GM18498 (cell line): ENCODE measurements at regions not wholly inside any gene's neighbourhood (a gene's known extent, or its start where the extent isn't known, plus 50 kb on each side); places are given as distances from the start of the nearest gene placed in this dataset.
"Not testable (repeated sequence)": the region's sequence is repeated elsewhere in the genome, so short reads cannot be mapped to it uniquely, and the experiment has no call there.

ENCODE experiments used
- ATAC-seq: cut with Tn5 transposase; IDR thresholded peaks from one replicate; pipeline ENCODE4 v1.9.1; 2021; ENCODE audit warnings: mild to moderate bottlenecking, moderate library complexity; ENCODE audit not compliant: unreplicated experiment

DNA sequence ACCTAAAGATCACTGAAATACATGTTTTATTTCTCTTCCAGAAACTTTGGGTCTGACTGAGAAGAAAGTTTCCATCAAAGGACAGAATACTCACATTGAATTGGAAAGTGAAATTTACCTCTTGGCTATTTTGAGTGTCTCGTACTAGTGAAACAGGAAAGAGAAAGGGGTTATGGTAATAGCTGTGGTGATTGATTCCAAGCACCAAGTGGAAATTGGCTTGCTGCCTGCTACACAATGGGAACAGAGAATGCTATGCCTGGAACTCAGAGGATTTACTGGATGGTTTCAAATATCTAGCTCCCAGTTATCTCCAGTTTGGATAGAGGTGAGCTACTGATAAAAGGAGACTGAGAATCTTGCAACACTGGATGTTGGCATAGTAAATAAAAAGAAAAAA, 492.8 kb upstream of the FSIP2 start:
- no peak for ATAC-seq

DNA sequence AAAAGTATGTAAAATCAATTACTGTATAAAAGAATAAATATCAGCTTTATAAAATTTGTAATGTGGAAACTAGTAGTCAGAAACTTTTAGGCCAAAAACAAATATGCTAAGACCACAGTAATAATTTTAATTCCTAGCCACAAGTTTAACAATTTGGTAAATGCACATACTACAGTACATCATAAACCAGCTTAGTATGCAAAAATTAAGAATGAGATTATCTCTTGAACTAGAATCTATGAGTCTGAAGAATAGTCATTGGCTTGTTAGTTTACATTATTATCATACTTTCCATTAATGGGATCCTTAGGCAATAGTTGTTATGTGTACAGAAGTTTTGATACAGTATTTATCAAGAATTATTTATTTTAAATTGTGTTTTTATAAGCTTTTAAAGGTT, 491.9 kb upstream of the FSIP2 start:
- no peak for ATAC-seq

DNA sequence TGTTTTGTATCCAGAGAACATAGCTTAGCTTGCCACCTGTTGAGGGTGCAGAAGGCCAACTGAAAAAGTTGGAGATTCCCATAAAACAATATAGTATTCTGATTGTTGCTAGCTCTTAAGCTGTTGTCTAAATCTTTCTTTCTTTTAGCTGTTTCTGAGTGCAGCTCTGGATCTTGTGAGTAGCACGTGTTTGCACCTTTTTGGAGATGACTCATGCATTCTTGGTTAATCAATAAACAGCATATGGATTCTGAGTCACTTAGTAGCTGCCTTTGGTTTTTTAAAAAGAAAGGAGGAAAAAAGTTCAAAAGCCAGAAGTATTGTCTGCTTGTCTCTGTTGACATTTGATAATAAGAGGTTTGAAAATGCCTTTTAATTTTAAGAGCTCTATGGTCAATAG, 483.0 kb upstream of the FSIP2 start:
- ATAC-seq = peak; percentile 54

DNA sequence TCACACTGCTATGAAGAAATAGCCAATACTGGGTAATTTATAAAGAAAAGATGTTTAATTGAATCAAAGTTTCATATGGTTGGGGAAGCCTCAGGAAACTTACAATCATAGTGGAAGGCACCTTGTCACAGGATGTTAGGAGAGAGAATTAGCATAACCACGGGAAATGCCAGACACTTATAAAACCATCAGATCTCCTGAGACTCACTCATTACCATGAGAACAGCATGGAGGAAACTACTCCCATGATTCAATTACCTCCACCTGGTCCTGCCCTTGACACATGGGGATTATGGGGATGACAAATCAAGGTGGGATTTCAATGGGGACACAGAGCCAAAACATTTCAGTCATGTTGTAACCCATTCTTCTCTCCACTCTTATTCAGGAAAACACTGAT, 472.9 kb upstream of the FSIP2 start:
- ATAC-seq = no peak

DNA sequence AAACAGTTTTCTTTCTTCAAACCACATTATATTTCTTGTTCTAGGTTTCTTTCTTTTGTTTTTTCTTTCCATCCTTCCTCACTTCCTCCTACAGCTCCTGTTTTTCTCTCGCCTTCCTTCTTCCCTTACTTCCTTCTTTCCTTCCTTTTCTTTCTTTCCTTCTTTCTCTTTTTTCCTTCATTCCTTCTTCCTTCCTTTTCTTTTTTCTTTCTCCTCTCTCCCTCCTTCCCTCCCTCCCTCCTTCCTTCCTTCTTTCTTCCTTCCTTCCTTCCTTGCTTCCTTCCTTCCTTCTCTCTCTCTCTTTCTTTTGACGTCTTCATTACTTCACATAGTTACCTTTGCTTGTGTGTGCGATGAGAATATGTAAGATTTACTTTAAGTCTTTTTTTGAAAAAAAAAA, 470.0 kb upstream of the FSIP2 start:
- ATAC-seq = no peak

DNA sequence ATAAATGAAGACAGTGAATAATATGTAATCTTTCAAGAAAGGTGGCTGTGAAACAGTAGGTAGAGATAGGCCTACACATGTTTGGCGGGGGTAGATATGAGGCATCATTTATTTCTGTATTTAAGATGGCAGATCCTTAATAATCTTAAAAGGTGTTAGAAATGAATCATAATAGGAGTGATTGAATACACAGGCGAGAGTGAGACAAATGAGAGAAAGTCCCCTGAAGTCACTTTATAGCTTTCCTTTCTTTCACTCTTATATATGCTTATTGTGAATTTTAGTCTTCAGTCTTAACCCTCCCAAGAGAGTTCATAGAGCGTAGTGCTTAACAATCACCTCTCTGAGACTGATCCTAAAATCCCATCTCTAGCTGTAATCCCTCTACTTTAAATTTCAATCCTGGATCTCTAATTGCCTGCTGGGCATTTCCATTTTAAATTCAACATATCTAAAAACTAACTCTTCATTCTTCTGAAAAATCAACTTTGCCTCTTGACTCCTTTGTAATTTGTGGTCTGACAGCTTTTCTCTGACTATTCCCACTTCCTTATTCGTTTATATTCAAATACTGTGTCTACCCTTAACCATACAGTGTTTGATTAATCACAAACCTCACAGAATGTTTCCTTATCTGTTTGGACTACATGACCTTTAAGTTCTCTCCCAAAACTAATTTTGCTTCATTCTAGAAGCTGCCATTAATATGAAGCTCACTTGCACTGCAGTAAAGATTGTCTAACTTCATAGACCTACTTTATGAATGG, 463.7 kb upstream of the FSIP2 start:
- no peak for ATAC-seq

DNA sequence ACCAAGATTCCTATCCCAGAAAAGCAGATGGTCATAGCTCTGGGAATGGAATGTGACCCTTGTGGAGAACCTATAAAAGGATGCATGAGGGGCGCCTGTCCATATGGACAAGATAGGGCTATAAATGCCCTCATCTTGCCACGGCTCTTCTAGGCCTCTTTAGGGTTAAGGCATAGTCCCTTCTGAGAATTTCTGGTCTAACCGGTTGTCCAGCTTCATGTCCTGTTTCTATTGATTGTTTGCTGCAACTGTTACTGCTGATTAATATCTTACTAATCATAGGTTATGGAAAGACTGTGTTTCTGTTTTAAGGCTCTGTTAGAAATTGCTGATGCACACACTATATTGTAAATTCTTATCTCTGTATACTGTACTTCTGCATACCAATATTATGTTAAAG, 462.6 kb upstream of the FSIP2 start:
- not testable (repeated sequence) for ATAC-seq

DNA sequence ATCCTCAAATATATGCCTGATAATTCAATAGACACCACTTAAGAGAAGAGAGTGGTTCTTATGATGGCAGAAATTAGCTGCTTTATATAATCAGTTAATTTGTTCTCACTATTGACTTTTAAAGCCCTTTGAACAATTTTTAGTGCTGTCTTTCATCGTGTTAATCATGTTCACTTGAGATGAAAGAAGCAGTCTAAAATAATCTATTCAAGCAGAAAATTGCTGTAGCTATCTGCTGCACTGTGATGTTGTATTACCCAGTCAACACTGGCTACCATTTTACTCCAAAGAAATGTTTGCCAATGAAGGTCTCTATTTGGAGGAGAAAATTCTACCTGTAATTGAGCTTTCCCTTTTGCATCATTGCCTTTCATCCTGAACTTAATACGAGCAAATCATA, 459.8 kb upstream of the FSIP2 start:
- ATAC-seq = no peak

DNA sequence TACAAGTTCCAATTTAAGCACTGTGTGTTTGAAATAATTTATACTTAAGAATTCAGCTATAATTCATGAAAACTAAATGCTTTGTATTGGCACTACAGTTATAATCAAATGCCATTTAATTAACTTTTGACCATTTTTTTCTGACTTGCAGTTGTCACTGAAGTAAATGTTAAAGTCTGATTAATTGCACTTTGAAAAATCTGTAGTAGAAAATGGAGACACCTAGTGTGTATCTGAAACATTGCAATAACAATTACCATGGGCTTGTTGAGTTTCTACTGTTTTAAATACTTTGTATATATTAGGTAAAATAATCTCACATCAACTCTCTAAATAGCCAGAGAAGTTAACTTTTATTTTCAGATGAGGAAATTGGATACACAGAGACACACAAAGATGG, 458.6 kb upstream of the FSIP2 start:
- ATAC-seq = peak; percentile 51

DNA sequence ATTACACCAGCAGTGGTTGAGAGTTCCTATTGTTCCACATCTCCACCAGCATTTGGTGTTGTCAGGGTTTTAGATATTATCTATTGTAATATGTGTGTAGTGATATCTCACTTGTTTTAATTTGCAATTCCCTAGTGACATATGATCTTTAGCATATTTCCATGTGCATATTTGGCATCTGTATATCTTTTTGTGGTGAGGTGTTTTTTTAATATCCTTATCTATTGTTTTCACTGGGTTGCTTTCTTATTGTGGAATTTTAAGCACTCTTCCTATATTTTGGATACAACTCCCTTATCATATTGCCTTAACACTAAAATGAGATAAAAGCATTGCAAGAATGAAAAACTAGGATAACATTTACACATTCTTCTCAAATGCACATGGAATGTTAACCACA, 453.9 kb upstream of the FSIP2 start:
- ATAC-seq = no peak

DNA sequence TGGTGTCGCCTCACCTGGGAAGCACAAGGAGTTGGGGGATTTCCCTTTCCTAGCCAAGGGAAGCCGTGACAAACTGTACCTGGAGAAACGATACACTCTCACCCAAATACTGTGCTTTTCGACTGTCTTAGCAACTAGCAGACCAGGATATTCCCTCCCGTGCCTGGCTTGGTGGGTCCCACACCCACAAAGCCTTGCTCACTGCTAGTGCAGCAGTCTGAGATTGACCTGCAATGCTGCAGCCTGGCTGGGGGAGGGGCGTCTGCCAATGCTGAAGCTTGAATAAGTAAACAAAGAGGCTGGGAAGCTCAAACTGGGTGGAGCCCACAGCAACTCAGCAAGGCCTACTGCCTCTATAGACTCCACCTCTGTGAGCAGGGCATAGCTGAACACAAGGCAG, 448.6 kb upstream of the FSIP2 start:
- ATAC-seq = not testable (repeated sequence)

DNA sequence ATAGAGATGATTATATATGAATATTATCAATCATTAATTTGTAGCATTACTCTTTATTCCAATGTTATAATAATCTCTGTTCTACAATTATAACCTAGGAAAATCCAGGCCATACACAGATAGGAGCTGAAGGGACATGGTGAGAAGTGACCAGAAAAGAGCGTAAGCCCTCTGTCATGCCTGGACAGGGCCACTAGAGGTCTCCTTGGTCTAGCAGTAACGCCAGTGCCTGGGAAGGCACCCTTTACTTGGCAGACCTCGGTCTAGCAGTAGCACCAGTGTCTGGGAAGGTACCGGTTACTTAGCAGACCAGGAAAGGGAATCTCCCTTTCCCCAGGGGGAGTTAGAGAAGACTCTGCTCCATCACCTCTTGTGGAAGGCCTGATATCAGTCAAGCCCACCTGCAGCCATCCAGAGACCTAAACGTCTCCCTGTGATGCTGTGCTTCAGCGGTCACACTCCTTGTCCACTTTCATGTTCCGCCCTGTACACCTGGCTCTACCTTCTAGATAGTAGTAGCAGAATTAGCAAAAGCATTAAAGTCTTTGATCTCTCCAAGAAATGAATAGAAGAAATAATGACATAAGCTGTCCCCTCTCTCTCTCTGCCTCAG, 447.5 kb upstream of the FSIP2 start:
- ATAC-seq = peak; percentile 99

DNA sequence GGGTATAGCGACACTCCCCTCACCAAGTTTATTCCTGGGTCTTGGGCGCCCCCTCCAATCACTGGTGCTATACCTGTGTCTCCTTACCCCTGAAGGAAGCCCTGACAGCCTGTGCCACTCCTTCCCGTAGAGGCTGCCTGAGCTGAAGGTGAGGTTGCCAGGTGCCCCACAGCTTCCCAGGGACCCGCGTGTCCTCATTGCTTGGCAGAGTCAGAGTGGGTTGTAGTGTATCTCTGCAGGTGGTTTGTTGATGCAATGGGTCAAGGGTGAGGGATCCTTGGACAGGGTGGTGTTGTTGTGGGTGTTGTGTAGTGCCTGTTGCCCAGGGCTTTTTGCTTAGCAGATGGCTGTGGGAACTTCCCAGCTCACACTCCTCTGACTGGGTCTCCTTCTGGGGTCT, 438.7 kb upstream of the FSIP2 start:
- no peak for ATAC-seq

DNA sequence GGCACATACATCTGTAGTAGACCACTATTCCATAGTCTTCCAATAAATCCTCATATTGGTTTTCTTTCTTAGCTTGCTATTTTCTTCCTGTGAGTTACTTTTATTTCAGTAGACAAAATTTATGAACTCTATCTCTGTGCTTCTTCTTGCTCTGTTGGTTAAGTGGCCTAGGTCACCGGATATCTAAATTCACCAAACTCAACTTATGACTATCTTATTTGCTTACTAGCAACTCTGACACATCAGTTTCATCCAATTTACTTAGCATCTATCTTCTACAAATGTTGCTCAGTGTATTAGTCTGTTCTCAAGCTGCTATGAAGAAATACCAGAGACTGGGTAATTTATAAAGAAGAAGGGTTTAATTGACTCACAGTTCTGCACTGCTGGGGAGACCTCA, 432.5 kb upstream of the FSIP2 start:
- no peak for ATAC-seq

DNA sequence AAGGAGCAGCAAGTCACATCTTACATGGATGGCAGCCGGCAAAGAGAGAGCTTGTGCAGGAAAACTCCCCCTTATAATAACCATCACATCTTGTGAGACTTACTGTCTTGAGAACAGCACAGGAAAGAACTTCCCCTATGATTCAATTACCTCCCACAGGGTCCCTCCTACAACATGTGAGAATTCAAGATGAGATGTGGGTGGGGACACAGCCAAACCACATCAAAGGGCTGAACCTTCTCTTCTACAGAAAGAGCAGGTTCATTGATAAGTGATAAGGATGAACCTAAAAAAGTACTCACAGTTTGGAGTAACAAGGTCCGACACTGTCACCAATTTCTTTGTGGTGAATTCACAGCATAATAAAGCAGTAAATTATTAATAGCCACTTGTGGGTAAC, 422.2 kb upstream of the FSIP2 start:
- ATAC-seq = peak; percentile 52

DNA sequence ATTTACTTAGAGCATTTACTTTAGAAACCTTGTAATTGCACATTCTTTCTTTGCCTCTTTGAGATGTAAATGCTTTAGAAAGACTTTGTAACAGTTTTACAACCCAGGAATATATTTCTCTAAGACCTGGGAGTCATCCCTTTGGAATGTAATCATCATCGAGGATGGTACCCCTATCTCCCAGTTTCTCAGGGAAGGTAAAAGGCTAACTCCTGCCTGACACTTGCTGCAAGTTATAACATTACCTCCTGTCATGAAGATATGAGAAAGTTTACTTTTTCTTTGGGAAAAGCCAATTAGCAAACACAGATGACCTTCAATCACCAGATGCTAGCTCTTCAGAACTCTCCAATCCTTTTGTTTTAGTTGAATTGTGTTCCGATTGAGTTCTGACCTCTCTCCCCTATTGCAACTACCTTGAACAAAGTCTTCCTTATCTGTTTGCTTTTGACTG, 420.3 kb upstream of the FSIP2 start:
- no peak for ATAC-seq

DNA sequence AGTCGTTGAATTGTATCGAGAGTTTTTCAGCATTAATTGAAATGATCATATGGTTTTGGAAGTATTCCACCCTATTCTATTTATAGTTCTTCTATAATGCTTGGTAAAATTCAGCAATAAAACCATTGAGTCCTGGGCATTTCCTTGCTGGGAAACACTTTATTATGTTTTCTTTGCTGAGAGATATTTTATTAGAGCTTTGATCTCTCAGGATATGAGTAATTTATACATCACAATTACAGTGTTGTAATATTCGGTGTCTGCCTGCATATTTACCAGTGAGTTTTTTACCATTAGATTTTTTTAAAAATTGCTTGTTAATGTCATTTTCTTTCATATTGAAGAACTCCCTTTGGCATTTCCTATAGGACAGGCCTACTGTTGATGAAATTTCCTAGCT, 402.7 kb upstream of the FSIP2 start:
- no peak for ATAC-seq

DNA sequence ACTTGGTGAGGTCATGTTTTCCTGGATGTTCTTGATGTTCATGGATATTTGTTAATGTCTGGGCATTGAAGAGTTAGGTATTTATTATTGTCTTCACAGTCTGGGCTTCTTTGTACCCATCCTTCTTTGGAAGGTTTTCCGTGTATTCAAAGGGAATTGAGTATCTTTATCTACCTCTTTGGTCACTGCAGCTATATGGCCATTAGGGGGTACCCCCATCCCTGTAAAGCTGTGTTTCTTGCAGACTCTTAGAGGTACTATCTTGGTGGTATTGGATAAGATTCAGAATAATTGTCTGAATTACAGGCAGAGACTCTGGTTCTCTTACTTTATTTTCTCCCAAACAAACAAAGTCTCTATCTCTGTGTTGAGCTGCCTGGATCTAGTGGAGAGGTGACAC, 401.6 kb upstream of the FSIP2 start:
- no peak for ATAC-seq

DNA sequence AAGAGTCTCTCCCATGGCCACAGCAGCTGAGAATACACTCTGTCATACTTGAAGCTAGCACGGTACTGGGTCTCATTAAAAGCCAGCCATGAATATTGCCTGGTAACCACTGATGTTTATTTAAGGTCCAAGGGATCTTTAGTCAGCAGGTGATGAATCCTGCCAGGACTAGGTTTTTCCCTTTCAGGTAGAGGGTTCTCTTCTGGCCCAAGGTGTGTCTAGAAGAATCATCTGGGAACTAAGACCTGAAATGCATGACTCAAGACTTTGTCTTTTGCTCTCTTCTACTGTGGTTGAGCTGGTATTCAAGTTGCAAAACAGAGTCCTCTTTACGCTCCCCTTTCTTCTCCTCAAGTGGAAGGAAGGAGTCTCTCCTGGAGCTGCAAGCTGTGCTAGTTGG, 400.5 kb upstream of the FSIP2 start:
- ATAC-seq = no peak

DNA sequence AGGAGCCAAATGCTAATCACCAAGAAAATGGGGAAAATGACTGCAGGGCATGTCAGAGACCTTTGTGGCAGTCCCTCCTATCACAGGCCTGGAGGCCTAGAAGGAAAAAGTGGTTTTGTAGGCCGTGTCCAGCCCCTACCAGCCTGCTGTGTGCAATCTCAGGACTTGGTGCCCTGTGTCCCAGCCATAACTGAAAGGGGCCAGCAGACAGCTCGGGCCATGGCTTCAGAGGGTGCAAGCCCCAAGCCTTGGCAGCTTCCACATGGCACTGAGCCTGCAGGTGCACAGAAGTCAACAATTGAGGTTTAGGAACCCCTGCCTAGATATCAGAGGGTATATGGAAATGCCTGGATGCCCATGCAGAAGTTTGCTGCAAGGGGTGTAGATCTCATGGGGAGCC, 391.2 kb upstream of the FSIP2 start:
- no peak for ATAC-seq

DNA sequence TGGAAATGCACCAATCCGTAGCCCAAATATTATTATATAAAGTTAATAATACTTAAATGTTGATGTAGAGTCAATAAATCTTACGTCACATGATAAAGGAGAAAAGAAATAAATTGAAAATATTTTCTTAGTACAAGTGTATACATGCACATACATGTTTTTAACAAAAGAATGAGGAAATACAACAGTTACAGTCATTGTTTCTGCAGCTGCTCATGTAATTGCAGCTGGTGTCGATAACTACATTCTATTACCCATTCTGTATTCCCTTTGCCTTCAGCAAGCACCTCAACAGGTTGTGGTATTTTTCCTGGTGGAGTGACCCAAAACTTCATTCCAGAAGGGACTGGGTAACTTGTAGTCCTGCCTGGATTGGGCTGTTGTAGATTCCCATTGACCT, 377.8 kb upstream of the FSIP2 start:
- ATAC-seq = no peak

DNA sequence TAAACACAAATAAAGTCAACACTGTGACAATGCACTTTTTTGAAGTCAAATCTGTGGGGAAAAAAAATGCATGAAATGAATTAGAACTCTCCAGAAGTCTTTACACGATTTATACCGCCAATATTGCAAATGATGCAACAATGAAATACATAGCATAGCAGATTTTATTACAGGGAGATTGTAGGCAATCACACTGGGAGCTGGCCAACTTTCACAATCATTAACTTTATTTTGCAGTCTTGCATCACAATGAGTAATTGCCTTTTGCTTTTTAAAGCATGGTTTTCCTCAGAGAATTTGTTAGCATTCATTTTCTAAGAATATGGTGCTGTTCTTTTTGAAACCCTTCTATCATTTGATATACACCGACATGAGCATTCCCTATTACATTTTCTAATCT, 366.4 kb upstream of the FSIP2 start:
- no peak for ATAC-seq

DNA sequence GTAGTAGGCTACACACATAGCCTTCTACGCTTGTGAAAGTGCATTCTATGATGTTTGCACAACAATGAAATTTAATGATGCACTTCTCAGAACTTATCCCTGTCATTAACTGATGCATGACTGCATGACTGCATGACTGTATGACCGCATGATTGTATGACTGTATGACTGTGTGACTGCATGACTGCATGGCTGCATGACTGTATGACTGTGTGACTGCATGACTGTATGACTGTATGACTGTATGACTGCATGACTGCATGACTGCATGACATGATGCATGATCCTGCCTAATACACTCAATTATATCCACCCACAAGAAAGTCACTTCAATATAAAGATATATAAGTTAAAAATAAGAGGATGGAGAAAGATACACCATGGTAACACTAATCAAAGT, 365.4 kb upstream of the FSIP2 start:
- no peak for ATAC-seq
